ENCODE measurements at regions not wholly inside any gene's neighbourhood (a gene's known extent, or its start where the extent isn't known, plus 50 kb on each side); places are given as distances from the start of the nearest gene placed in this dataset.
A peak's percentile ranks its signal among the peaks of the same experiment; 100 is the strongest.

DNA sequence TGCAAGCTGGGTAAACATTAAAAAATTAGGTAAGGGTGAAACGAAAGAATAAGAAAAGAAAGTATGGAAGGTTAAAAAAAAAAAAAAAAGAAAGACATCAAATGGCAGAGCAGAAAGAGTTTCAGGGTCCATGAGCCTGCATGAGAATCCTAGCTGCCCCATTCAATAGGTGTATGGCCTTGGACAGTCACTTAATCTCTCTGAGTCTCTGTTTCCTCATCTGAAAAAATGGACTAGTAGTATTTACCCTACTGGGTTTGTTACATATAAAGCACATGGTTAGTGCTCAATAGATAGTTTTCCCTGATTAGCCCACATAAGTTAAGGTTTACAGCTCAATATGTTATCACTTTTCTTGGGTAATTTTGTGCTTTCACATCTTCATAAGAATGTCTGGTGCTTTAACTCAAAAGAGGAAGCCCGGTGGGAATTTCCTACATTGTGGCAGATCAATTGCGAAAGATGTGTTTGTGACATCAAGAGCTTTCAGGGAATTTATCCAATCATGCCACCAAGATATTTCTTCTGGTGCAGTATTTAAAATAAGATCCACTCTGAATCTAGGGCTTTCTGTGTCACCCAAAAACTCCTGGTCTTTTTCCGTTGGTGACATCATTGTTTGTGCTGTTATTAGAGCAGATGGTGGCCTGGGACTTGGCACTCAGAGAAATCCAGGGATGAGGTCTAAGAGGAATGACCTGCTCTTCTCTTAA is 57.2 kb upstream of the UBE2E1 start:
- TF ChIP-seq RAD21 (conservative IDR thresholded peaks at IDR 0.05) (no peak), REST (IDR thresholded peaks at IDR 0.05; ENCODE audit: borderline replicate concordance) (no peak), MXI1 (conservative IDR thresholded peaks at IDR 0.05; ENCODE audit: poor library complexity, severe bottlenecking) (no peak), CTCF (IDR thresholded peaks at IDR 0.05; ENCODE audit: poor library complexity, severe bottlenecking) (no peak), EZH2 (IDR thresholded peaks at IDR 0.05; ENCODE audit: borderline replicate concordance, insufficient read depth, low read length, poor library complexity, severe bottlenecking) (no peak), TAF1 (IDR thresholded peaks at IDR 0.05; ENCODE audit: low read depth) (no peak), POLR2AphosphoS5 (IDR thresholded peaks at IDR 0.05) (peak; percentile 17), EP300 (conservative IDR thresholded peaks at IDR 0.05; ENCODE audit: poor library complexity, severe bottlenecking) (no peak)
- H3K27ac ChIP-seq (ENCODE audit: low read length), result no peak overlapping the region
- H3K4me3 ChIP-seq (ENCODE audit: low read length), result no peak overlapping the region
- H3K9ac ChIP-seq (ENCODE audit: low read length), result no peak overlapping the region
- no peak overlapping the region for H2AFZ ChIP-seq (ENCODE audit: low read depth, low read length)
- H3K27me3 ChIP-seq (ENCODE audit: insufficient read depth, low read depth, low read length), result peaks cover 5% of the 10 kb centered on the region
- no peaks in the 10 kb centered on the region for H3K9me3 ChIP-seq (ENCODE audit: low read length)
- H3K36me3 ChIP-seq (ENCODE audit: insufficient read depth, low read length), result no peaks in the 10 kb centered on the region
- no peaks in the 10 kb centered on the region for H3F3A ChIP-seq (ENCODE audit: insufficient read depth, low read length, poor library complexity, severe bottlenecking)
- no peaks in the 10 kb centered on the region for H3K9me2 ChIP-seq (ENCODE audit: insufficient read depth, low read length)
- no peaks in the 10 kb centered on the region for H3K79me2 ChIP-seq (replicated peaks; ENCODE audit: insufficient read depth, low read length)
- no peaks in the 10 kb centered on the region for H4K20me1 ChIP-seq (ENCODE audit: insufficient read depth)
- H3K4me2 ChIP-seq (ENCODE audit: low read length), result peak overlapping the region; percentile 1

DNA sequence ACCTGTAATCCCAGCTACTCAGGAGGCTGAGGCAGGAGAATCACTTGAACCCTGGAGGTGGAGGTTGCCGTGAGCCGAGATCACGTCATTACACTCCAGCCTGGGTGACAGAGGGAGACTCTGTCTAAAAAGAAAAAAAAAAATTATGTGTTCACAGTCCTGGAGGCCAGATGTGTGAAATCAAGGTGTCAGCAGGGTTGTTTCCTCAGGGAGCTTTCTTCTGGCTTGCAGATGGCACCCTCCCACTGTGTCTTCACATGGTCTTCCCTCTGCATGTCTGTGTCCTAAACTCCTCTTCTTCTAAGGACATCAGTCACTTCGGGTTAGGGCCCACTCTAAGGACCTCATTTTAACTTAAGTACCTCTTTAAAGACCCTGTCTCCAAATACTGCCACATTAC is 56.1 kb upstream of the UBE2E1 start:
- Histone ChIP-seq H3K9me3 (ENCODE audit: low read length) (no peaks in the 10 kb centered on the region), H3K79me2 (replicated peaks; ENCODE audit: insufficient read depth, low read length) (no peaks in the 10 kb centered on the region), H2AFZ (ENCODE audit: low read depth, low read length) (no peak overlapping the region), H3K9ac (ENCODE audit: low read length) (no peak overlapping the region), H4K20me1 (ENCODE audit: insufficient read depth) (no peaks in the 10 kb centered on the region), H3K36me3 (ENCODE audit: insufficient read depth, low read length) (no peaks in the 10 kb centered on the region), H3K4me3 (ENCODE audit: low read length) (no peak overlapping the region), H3K9me2 (ENCODE audit: insufficient read depth, low read length) (no peaks in the 10 kb centered on the region), H3K27me3 (ENCODE audit: insufficient read depth, low read depth, low read length) (no peaks in the 10 kb centered on the region), H3F3A (ENCODE audit: insufficient read depth, low read length, poor library complexity, severe bottlenecking) (no peaks in the 10 kb centered on the region), H3K27ac (ENCODE audit: low read length) (no peak overlapping the region), H3K4me2 (ENCODE audit: low read length) (no peak overlapping the region)
- TF ChIP-seq RAD21 (conservative IDR thresholded peaks at IDR 0.05) (no peak), CTCF (IDR thresholded peaks at IDR 0.05; ENCODE audit: poor library complexity, severe bottlenecking) (no peak), MXI1 (conservative IDR thresholded peaks at IDR 0.05; ENCODE audit: poor library complexity, severe bottlenecking) (no peak), EZH2 (IDR thresholded peaks at IDR 0.05; ENCODE audit: borderline replicate concordance, insufficient read depth, low read length, poor library complexity, severe bottlenecking) (no peak), REST (IDR thresholded peaks at IDR 0.05; ENCODE audit: borderline replicate concordance) (no peak), SMC3 (conservative IDR thresholded peaks at IDR 0.05; ENCODE audit: poor library complexity) (no peak), TAF1 (IDR thresholded peaks at IDR 0.05; ENCODE audit: low read depth) (no peak), POLR2AphosphoS5 (IDR thresholded peaks at IDR 0.05) (no peak), EP300 (conservative IDR thresholded peaks at IDR 0.05; ENCODE audit: poor library complexity, severe bottlenecking) (no peak)

All from neural cell (in vitro differentiated cells).